ENCODE measurements at regions not wholly inside any gene's neighbourhood (a gene's known extent, or its start where the extent isn't known, plus 50 kb on each side); places are given as distances from the start of the nearest gene placed in this dataset.

DNA sequence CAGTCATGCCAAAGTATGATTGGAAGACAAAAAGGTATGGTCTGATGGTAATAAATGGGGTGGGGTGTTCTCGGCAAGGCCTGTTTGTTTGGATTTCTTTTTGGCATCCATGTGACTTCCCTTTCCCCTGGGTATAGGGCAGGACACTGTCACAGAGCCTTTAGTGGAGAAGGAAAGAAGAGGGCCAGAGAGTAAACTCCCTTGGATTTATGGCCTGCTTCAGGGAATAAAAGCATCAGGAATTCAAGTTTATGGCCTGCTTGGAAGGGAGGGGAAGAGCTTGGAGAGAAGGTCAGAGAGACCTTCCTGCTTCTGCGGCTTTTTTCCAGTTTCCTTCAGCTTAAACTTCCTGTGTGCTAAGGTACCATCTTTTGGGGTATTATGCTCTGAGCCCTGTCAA, 179.4 kb upstream of the ADAMTS9 start:
- no peak for TF ChIP-seq CTCF (IDR thresholded peaks at IDR 0.05; ENCODE audit: low read depth, low read length)
- H3K36me3 ChIP-seq, result no peaks in the 10 kb centered on the region
- H3K9me3 ChIP-seq (ENCODE audit: severe bottlenecking), result no peaks in the 10 kb centered on the region
- H3K27ac ChIP-seq, result no peak overlapping the region
- DNase-seq, result no peak
- no peaks in the 10 kb centered on the region for H3K27me3 ChIP-seq (ENCODE audit: insufficient read depth, low read depth, severe bottlenecking)
- H3K4me3 ChIP-seq (ENCODE audit: low read depth, low read length), result no peak overlapping the region

DNA sequence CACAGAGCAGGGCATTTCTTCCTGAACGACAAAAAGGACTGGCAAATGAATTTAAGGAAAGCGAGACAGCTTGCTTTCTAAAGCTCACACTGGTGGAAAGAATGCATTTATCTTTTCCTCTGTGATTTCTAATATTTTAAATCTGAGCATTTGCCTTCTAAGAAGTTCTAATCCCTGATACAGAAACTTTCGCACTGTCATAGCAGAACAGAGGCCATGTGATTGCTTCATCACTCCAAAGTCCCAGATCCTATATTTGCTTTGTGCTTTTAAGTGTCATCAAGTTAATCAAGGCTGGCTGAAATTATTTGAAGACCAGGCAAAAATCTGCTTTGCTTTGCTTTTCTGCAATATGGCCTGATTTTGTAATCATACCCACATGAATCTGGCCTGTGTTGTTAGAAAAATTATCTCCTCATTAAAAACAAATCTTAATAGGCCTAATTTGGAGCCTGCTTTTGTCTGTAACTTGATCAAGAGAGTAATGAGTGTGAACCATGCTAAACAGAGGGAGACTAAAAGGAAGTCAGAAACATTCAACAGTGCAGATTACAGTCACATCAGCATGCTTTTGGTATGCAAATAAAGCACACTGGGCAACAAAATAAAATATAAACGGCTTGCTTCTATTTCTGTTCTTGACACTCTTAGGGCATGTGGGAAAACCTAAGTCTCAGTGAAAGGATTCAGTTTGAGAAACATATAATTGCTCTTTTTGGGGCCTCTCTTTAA, 178.2 kb upstream of the ADAMTS9 start:
- no peak overlapping the region for H3K27ac ChIP-seq
- TF ChIP-seq CTCF (IDR thresholded peaks at IDR 0.05; ENCODE audit: low read depth, low read length), result no peak

GRCh38 chr3:64863226-64864212, 175.7 kb upstream of the ADAMTS9 start:
- H3K27ac ChIP-seq, result no peak overlapping the region
- no peak for DNase-seq
- H3K27me3 ChIP-seq (ENCODE audit: insufficient read depth, low read depth, severe bottlenecking), result no peaks in the 10 kb centered on the region
- H3K4me3 ChIP-seq (ENCODE audit: low read depth, low read length), result no peak overlapping the region
- no peaks in the 10 kb centered on the region for H3K9me3 ChIP-seq (ENCODE audit: severe bottlenecking)
- H3K36me3 ChIP-seq, result no peaks in the 10 kb centered on the region
- no peak for TF ChIP-seq CTCF (IDR thresholded peaks at IDR 0.05; ENCODE audit: low read depth, low read length)

More for the DNA sequence above, 178.2 kb upstream of the ADAMTS9 start:
- Histone ChIP-seq H3K9me3 (ENCODE audit: severe bottlenecking) (no peaks in the 10 kb centered on the region), H3K27me3 (ENCODE audit: insufficient read depth, low read depth, severe bottlenecking) (no peaks in the 10 kb centered on the region), H3K36me3 (no peaks in the 10 kb centered on the region), H3K4me3 (ENCODE audit: low read depth, low read length) (no peak overlapping the region)
- no peak for DNase-seq

- Histone ChIP-seq H3K36me3 (no peaks in the 10 kb centered on the region), H3K9me3 (ENCODE audit: severe bottlenecking) (no peaks in the 10 kb centered on the region), H3K27me3 (ENCODE audit: insufficient read depth, low read depth, severe bottlenecking) (no peaks in the 10 kb centered on the region), H3K27ac (no peak overlapping the region), H3K4me3 (ENCODE audit: low read depth, low read length) (no peak overlapping the region)
- no peak for DNase-seq
- TF ChIP-seq CTCF (IDR thresholded peaks at IDR 0.05; ENCODE audit: low read depth, low read length), result no peak
Observed at GRCh38 chr3:64861684-64862083, 173.9 kb upstream of the ADAMTS9 start.

DNA sequence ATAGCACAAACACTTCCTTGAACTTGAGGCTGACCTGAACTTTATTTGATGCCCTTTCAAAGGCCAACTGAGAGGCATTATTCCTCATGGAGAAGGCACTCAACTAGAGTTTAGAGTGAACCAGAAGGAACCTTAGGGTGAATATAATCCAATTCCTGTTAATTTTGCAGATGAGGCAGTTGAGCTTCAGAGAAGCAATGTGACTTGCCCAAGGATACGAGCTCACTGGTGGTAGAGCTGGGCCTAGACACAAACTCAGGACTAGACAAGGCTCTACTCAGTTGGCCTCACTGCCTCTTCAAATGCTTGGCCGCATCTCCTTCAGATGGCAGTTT, 172.7 kb upstream of the ADAMTS9 start:
- Histone ChIP-seq H3K27me3 (ENCODE audit: insufficient read depth, low read depth, severe bottlenecking) (no peaks in the 10 kb centered on the region), H3K4me3 (ENCODE audit: low read depth, low read length) (no peak overlapping the region), H3K27ac (no peak overlapping the region), H3K9me3 (ENCODE audit: severe bottlenecking) (no peaks in the 10 kb centered on the region), H3K36me3 (no peaks in the 10 kb centered on the region)
- DNase-seq, result no peak
- TF ChIP-seq CTCF (IDR thresholded peaks at IDR 0.05; ENCODE audit: low read depth, low read length), result no peak

Data from WERI-Rb-1 (cell line).